OCI-LY1 (cell line): ENCODE measurements at regions not wholly inside any gene's neighbourhood (a gene's known extent, or its start where the extent isn't known, plus 50 kb on each side); places are given as distances from the start of the nearest gene placed in this dataset.

Experiments
- CTCF ChIP-seq: fragments of 200-600 bp; sonication (generic), shearing (Covaris generic); IDR thresholded peaks from 2 replicates; pipeline ENCODE4 v1.5.1; 2017; ENCODE audit warnings: mild to moderate bottlenecking, antibody characterized with exemption, low read length, moderate library complexity, mixed read lengths
- EZH2 ChIP-seq: fragments of 200-600 bp; sonication (generic), shearing (Covaris generic); IDR thresholded peaks from 2 replicates; pipeline ENCODE4 v1.8.0; 2017; ENCODE audit warnings: borderline replicate concordance, mixed run types, mild to moderate bottlenecking, antibody characterized with exemption, low read length, moderate library complexity, mixed read lengths

- TF ChIP-seq CTCF (no peak), EZH2 (no peak)
These were observed 78.8 kb upstream of the SETMAR start for GRCh38 chr3:4224331-4224730.
